ENCODE measurements at regions not wholly inside any gene's neighbourhood (a gene's known extent, or its start where the extent isn't known, plus 50 kb on each side); places are given as distances from the start of the nearest gene placed in this dataset.

DNA sequence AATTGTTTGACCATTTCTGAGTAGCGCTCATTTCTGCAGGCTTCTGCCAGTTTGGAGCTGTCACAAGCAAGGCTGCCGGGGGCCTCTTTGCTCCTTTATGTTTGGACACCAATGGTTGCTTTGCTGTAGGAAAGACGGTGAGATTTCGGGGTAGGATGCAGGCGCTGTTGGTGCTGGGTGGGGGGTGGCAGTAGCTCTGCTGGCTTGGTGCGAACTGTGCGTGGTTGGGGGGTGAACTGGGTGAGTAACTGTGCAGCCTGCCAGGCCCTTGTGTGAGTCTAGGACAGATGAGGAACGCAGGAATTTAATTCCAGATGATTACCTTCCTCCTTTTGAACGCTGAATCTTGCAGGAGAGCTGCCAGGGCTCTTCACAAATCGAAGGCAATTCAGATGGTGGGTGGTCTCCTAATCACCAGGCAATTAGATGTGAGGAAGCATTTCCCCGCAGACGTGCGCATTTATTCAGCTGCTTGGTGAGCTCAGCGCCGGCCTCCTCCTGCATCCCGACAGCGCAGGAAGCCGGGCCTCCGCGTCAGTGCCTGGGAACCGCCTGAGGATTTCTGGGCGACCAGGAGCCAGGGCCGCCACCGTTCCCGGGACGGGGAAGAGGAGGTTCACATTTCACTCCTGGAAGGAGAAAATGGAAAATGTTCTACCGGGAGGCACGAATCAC is 154.4 kb downstream of the FOXL1 start:
- TF ChIP-seq, protein P1, sequence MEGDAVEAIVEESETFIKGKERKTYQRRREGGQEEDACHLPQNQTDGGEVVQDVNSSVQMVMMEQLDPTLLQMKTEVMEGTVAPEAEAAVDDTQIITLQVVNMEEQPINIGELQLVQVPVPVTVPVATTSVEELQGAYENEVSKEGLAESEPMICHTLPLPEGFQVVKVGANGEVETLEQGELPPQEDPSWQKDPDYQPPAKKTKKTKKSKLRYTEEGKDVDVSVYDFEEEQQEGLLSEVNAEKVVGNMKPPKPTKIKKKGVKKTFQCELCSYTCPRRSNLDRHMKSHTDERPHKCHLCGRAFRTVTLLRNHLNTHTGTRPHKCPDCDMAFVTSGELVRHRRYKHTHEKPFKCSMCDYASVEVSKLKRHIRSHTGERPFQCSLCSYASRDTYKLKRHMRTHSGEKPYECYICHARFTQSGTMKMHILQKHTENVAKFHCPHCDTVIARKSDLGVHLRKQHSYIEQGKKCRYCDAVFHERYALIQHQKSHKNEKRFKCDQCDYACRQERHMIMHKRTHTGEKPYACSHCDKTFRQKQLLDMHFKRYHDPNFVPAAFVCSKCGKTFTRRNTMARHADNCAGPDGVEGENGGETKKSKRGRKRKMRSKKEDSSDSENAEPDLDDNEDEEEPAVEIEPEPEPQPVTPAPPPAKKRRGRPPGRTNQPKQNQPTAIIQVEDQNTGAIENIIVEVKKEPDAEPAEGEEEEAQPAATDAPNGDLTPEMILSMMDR (IDR thresholded peaks at IDR 0.05): no peak
- H3K4me3 ChIP-seq: no peak overlapping the region
- intact Hi-C loops (cut with DNase I): no loop called here
- ATAC-seq (no peak), DNase-seq (no peak)
- no peaks in the 10 kb centered on the region for H3K36me3 ChIP-seq
- H3K9me3 ChIP-seq: no peaks in the 10 kb centered on the region
- no peak overlapping the region for H3K27ac ChIP-seq
- H3K4me1 ChIP-seq: no peaks in the 10 kb centered on the region
- peaks cover 57% of the 10 kb centered on the region for H3K27me3 ChIP-seq (ENCODE audit: low read depth)

DNA sequence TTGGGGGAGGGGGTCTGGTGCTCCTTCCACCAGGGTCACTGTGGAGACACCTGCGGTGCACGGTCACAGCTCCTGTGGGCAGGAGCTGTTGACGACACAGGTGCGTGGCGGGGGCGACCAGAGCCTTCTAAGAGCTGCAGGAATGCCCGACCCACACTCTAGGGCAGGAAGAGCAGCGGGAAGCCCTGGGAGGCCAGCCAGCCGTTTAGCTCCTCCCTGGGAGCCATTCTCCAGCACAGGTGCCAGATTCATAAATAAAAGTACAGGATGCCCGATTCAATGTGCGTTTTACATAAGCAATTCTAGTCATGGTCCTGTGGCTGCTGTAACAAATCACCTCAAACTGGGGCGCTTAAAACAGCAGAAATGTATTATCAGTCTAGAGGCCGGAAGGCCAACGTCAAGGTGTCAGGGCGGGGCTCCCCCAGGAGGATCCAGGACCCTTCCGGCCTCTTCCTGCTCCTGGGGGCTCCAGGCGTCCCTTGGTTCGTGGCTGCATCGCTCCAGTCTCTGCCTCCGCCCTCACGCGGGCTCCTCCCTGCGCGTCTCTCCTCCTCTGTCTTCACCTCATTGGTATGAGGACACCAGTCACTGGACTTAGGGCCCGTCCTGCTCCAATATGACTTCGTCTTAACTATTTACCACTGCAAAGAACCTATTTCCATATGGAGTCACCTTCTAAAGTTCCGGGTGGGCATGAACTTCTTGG is 155.4 kb downstream of the FOXL1 start:
- Histone ChIP-seq H3K27ac (no peak overlapping the region), H3K4me1 (no peaks in the 10 kb centered on the region), H3K27me3 (ENCODE audit: low read depth) (peaks cover 59% of the 10 kb centered on the region), H3K9me3 (no peaks in the 10 kb centered on the region), H3K36me3 (no peaks in the 10 kb centered on the region), H3K4me3 (no peak overlapping the region)
- ATAC-seq (no peak), DNase-seq (no peak)
- TF ChIP-seq, protein P1 (IDR thresholded peaks at IDR 0.05): no peak
- intact Hi-C loops (cut with DNase I): no loop called here

DNA sequence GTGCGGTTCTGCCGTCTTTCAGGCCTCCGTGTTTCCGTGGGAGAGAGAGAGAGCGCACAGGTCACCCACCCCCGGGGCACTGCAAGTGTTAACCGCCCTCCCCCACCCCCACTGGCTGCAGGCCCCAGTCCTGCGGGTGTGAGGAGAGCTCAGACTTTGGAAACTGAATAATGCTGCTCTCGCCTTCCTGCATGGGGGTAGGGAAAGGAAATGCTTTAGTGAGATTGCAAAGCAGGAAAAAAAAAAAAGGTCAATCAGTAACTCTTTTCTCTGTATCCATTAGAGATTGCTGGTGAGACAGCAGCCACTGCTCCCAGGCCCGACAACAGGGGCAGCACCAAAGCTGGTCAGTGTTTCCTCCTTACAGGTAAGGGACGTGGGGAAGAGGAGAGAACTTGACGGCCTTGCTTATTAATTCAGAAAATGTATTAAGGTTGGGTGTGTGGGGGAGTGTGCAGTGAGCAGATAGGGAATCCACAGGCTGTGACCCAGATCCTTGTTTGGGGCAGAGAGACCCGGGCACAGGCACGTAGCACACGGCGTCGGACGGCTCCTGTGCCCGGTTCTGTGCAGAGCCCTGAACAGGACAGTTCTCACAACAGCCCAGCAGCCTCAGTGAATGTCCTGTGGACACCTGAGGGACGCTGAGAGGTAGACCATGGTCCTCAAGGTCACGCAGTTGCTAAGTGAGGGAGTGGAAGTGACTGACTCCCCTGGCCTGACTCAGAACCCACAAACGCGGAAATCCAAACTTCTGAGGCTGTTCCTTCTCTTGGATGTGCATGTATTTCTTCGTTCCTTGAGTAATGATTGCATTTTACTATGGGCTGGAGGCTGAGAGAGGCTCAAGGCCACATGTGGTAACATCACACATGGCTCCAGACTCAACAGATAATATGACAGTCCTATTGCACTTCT is 156.5 kb downstream of the FOXL1 start:
- ATAC-seq (no peak), DNase-seq (no peak)
- no peaks in the 10 kb centered on the region for H3K9me3 ChIP-seq
- intact Hi-C loops (cut with DNase I): no loop called here
- H3K27ac ChIP-seq: no peak overlapping the region
- H3K4me1 ChIP-seq: no peaks in the 10 kb centered on the region
- TF ChIP-seq, protein P1 (IDR thresholded peaks at IDR 0.05): no peak
- no peaks in the 10 kb centered on the region for H3K36me3 ChIP-seq
- H3K4me3 ChIP-seq: no peak overlapping the region
- H3K27me3 ChIP-seq (ENCODE audit: low read depth): peaks cover 54% of the 10 kb centered on the region

DNA sequence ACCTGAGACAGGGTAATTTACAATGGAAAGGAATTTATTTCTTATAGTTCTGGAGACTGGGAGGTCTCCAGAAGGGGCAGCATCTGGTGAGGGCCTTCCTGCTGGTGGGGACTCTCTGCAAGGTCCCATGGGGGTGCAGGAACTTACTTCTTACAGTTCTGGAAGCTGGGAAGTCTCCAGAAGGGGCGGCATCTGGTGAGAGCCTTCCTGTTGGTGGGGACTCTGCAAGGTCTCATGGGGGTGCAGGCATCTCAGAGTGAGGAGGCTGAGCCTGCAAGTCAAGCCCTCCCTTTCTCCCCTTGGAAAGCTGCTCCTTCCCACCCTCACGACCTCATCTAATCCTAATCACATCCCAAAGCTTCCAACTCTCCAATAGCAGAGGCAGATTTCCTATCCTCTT is 157.4 kb downstream of the FOXL1 start:
- Histone ChIP-seq H3K4me3 (no peak overlapping the region), H3K27me3 (ENCODE audit: low read depth) (peaks cover 51% of the 10 kb centered on the region), H3K9me3 (no peaks in the 10 kb centered on the region), H3K4me1 (no peaks in the 10 kb centered on the region), H3K27ac (no peak overlapping the region), H3K36me3 (no peaks in the 10 kb centered on the region)
- DNase-seq: no peak
- intact Hi-C loops (cut with DNase I): no loop called here
- ATAC-seq: no peak
- TF ChIP-seq, protein P1 (IDR thresholded peaks at IDR 0.05): no peak

DNA sequence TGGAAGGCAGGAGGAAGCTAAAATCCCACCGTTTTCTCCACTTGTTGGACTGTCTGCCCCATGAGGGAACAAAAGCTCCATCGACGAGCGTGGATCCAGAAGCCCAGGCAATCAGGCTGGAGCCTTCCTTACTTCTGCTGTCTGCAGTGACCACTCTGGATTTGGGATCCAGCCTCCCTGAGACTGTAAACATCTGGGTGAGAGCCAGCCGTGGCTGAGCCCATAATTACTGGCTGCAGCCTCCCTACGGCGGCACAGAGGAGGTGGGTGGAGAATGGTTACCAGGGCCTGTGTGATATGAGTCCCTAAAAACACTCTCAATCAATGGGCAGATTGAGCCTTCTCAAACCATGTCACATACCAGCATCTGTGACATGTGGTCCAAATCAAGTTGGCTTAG is 158.2 kb downstream of the FOXL1 start:
- Histone ChIP-seq H3K9me3 (no peaks in the 10 kb centered on the region), H3K27ac (no peak overlapping the region), H3K4me3 (no peak overlapping the region), H3K36me3 (no peaks in the 10 kb centered on the region), H3K4me1 (no peaks in the 10 kb centered on the region), H3K27me3 (ENCODE audit: low read depth) (peaks cover 48% of the 10 kb centered on the region)
- intact Hi-C loops (cut with DNase I): no loop called here
- ATAC-seq (no peak), DNase-seq (no peak)
- TF ChIP-seq, protein P1 (IDR thresholded peaks at IDR 0.05): no peak
